ENCODE measurements at regions not wholly inside any gene's neighbourhood (a gene's known extent, or its start where the extent isn't known, plus 50 kb on each side); places are given as distances from the start of the nearest gene placed in this dataset.

GRCh38 chr4:3690551-3691152 is 75.5 kb upstream of the ADRA2C start:
- H4K8ac ChIP-seq (ENCODE audit: low read depth, low read length): no peak overlapping the region
- H3K9ac ChIP-seq (ENCODE audit: low read length): no peak overlapping the region
- H3K4me1 ChIP-seq (ENCODE audit: control insufficient read depth in 1 of 2, insufficient read depth in 2 of 2, low read length in 2 of 2): no peaks in the 10 kb centered on the region
- H3K18ac ChIP-seq (ENCODE audit: low read length): no peak overlapping the region
- no peak overlapping the region for H3K4me2 ChIP-seq (ENCODE audit: low read length)
- H3K79me1 ChIP-seq (ENCODE audit: low read length): no peaks in the 10 kb centered on the region
- H3K27me3 ChIP-seq (ENCODE audit: insufficient read depth, low read length): no peaks in the 10 kb centered on the region
- H4K91ac ChIP-seq (ENCODE audit: low read depth, low read length): no peak overlapping the region
- no peak overlapping the region for H2AK5ac ChIP-seq (ENCODE audit: low read length)
- no peak overlapping the region for H3K4ac ChIP-seq (ENCODE audit: low read depth, low read length)
- no CpG with 5 or more reads among the region's 22 CpGs for WGBS (ENCODE audit: extremely low coverage, insufficient coverage, insufficient read length)
- no peak overlapping the region for H2BK5ac ChIP-seq (ENCODE audit: low read depth, low read length, poor library complexity)
- no peak overlapping the region for H4K12ac ChIP-seq (ENCODE audit: low read depth, low read length)
- peaks cover 3% of the 10 kb centered on the region for H3K9me3 ChIP-seq (ENCODE audit: insufficient read depth, low read depth, low read length)
- H3K23ac ChIP-seq (ENCODE audit: low read length): no peak overlapping the region
- H3K14ac ChIP-seq (ENCODE audit: low read length): no peak overlapping the region
- no peaks in the 10 kb centered on the region for H3K36me3 ChIP-seq (ENCODE audit: control insufficient read depth in 1 of 2, insufficient read depth in 2 of 2, low read length in 2 of 2)
- no peak overlapping the region for H2BK120ac ChIP-seq (ENCODE audit: insufficient read depth, low read length, poor library complexity)
- no peak overlapping the region for H2BK12ac ChIP-seq (ENCODE audit: low read length)
- H3K4me3 ChIP-seq (ENCODE audit: low read depth, low read length): no peak overlapping the region
- no peak overlapping the region for H3K27ac ChIP-seq (ENCODE audit: low read depth, low read length)
- no peak for DNase-seq
- no peaks in the 10 kb centered on the region for H3K79me2 ChIP-seq (ENCODE audit: control insufficient read depth, insufficient read depth, low read length, poor library complexity)
- no peak overlapping the region for H2AFZ ChIP-seq (ENCODE audit: insufficient read depth, low read length, poor library complexity)

GRCh38 chr4:3689576-3690550 is 76.3 kb upstream of the ADRA2C start:
- WGBS (ENCODE audit: extremely low coverage, insufficient coverage, insufficient read length): no CpG with 5 or more reads among the region's 41 CpGs
- H3K4ac ChIP-seq (ENCODE audit: low read depth, low read length): no peak overlapping the region
- no peak overlapping the region for H4K91ac ChIP-seq (ENCODE audit: low read depth, low read length)
- no peak overlapping the region for H3K4me3 ChIP-seq (ENCODE audit: low read depth, low read length)
- H3K27me3 ChIP-seq (ENCODE audit: insufficient read depth, low read length): no peaks in the 10 kb centered on the region
- H2BK120ac ChIP-seq (ENCODE audit: insufficient read depth, low read length, poor library complexity): no peak overlapping the region
- no peak overlapping the region for H4K8ac ChIP-seq (ENCODE audit: low read depth, low read length)
- no peak overlapping the region for H3K23ac ChIP-seq (ENCODE audit: low read length)
- no peak overlapping the region for H3K27ac ChIP-seq (ENCODE audit: low read depth, low read length)
- H3K4me1 ChIP-seq (ENCODE audit: control insufficient read depth in 1 of 2, insufficient read depth in 2 of 2, low read length in 2 of 2): no peaks in the 10 kb centered on the region
- H3K9ac ChIP-seq (ENCODE audit: low read length): no peak overlapping the region
- no peak overlapping the region for H2AFZ ChIP-seq (ENCODE audit: insufficient read depth, low read length, poor library complexity)
- no peak overlapping the region for H2AK5ac ChIP-seq (ENCODE audit: low read length)
- H4K12ac ChIP-seq (ENCODE audit: low read depth, low read length): no peak overlapping the region
- H3K9me3 ChIP-seq (ENCODE audit: insufficient read depth, low read depth, low read length): peaks cover 3% of the 10 kb centered on the region
- H3K79me1 ChIP-seq (ENCODE audit: low read length): no peaks in the 10 kb centered on the region
- H3K79me2 ChIP-seq (ENCODE audit: control insufficient read depth, insufficient read depth, low read length, poor library complexity): no peaks in the 10 kb centered on the region
- no peak overlapping the region for H3K4me2 ChIP-seq (ENCODE audit: low read length)
- no peak overlapping the region for H3K18ac ChIP-seq (ENCODE audit: low read length)
- DNase-seq: no peak
- no peaks in the 10 kb centered on the region for H3K36me3 ChIP-seq (ENCODE audit: control insufficient read depth in 1 of 2, insufficient read depth in 2 of 2, low read length in 2 of 2)
- no peak overlapping the region for H2BK12ac ChIP-seq (ENCODE audit: low read length)
- H2BK5ac ChIP-seq (ENCODE audit: low read depth, low read length, poor library complexity): no peak overlapping the region
- H3K14ac ChIP-seq (ENCODE audit: low read length): no peak overlapping the region

- Histone ChIP-seq H2AK5ac (ENCODE audit: low read length) (no peak overlapping the region), H4K8ac (ENCODE audit: low read depth, low read length) (no peak overlapping the region), H3K27ac (ENCODE audit: low read depth, low read length) (no peak overlapping the region), H3K4ac (ENCODE audit: low read depth, low read length) (no peak overlapping the region), H2BK120ac (ENCODE audit: insufficient read depth, low read length, poor library complexity) (no peak overlapping the region), H3K9ac (ENCODE audit: low read length) (no peak overlapping the region), H3K14ac (ENCODE audit: low read length) (no peak overlapping the region), H2BK5ac (ENCODE audit: low read depth, low read length, poor library complexity) (no peak overlapping the region), H3K9me3 (ENCODE audit: insufficient read depth, low read depth, low read length) (peaks cover 3% of the 10 kb centered on the region), H3K27me3 (ENCODE audit: insufficient read depth, low read length) (no peaks in the 10 kb centered on the region), H2AFZ (ENCODE audit: insufficient read depth, low read length, poor library complexity) (no peak overlapping the region), H3K23ac (ENCODE audit: low read length) (no peak overlapping the region), H2BK12ac (ENCODE audit: low read length) (no peak overlapping the region), H3K79me2 (ENCODE audit: control insufficient read depth, insufficient read depth, low read length, poor library complexity) (no peaks in the 10 kb centered on the region), H3K4me3 (ENCODE audit: low read depth, low read length) (no peak overlapping the region), H3K4me1 (ENCODE audit: control insufficient read depth in 1 of 2, insufficient read depth in 2 of 2, low read length in 2 of 2) (no peaks in the 10 kb centered on the region), H4K91ac (ENCODE audit: low read depth, low read length) (no peak overlapping the region), H3K4me2 (ENCODE audit: low read length) (no peak overlapping the region), H4K12ac (ENCODE audit: low read depth, low read length) (no peak overlapping the region), H3K36me3 (ENCODE audit: control insufficient read depth in 1 of 2, insufficient read depth in 2 of 2, low read length in 2 of 2) (no peaks in the 10 kb centered on the region), H3K18ac (ENCODE audit: low read length) (no peak overlapping the region), H3K79me1 (ENCODE audit: low read length) (no peaks in the 10 kb centered on the region)
- no peak for DNase-seq
- no CpG with 5 or more reads among the region's 21 CpGs for WGBS (ENCODE audit: extremely low coverage, insufficient coverage, insufficient read length)
Observed at GRCh38 chr4:3689006-3689405, 77.2 kb upstream of the ADRA2C start.

GRCh38 chr4:3688018-3688998 is 77.9 kb upstream of the ADRA2C start:
- Histone ChIP-seq H2BK5ac (ENCODE audit: low read depth, low read length, poor library complexity) (no peak overlapping the region), H3K4me1 (ENCODE audit: control insufficient read depth in 1 of 2, insufficient read depth in 2 of 2, low read length in 2 of 2) (no peaks in the 10 kb centered on the region)

More at GRCh38 chr4:3688018-3688998, 77.9 kb upstream of the ADRA2C start:
- Histone ChIP-seq H4K8ac (ENCODE audit: low read depth, low read length) (no peak overlapping the region), H3K18ac (ENCODE audit: low read length) (no peak overlapping the region), H2AK5ac (ENCODE audit: low read length) (no peak overlapping the region), H3K27ac (ENCODE audit: low read depth, low read length) (no peak overlapping the region), H3K27me3 (ENCODE audit: insufficient read depth, low read length) (no peaks in the 10 kb centered on the region), H3K79me2 (ENCODE audit: control insufficient read depth, insufficient read depth, low read length, poor library complexity) (no peaks in the 10 kb centered on the region), H2BK120ac (ENCODE audit: insufficient read depth, low read length, poor library complexity) (no peak overlapping the region), H3K14ac (ENCODE audit: low read length) (no peak overlapping the region), H2BK12ac (ENCODE audit: low read length) (no peak overlapping the region), H3K79me1 (ENCODE audit: low read length) (no peaks in the 10 kb centered on the region), H3K4me2 (ENCODE audit: low read length) (no peak overlapping the region), H4K91ac (ENCODE audit: low read depth, low read length) (no peak overlapping the region), H3K4me3 (ENCODE audit: low read depth, low read length) (no peak overlapping the region), H3K4ac (ENCODE audit: low read depth, low read length) (no peak overlapping the region), H2AFZ (ENCODE audit: insufficient read depth, low read length, poor library complexity) (no peak overlapping the region), H3K9me3 (ENCODE audit: insufficient read depth, low read depth, low read length) (peaks cover 5% of the 10 kb centered on the region), H4K12ac (ENCODE audit: low read depth, low read length) (no peak overlapping the region), H3K36me3 (ENCODE audit: control insufficient read depth in 1 of 2, insufficient read depth in 2 of 2, low read length in 2 of 2) (no peaks in the 10 kb centered on the region), H3K9ac (ENCODE audit: low read length) (no peak overlapping the region), H3K23ac (ENCODE audit: low read length) (no peak overlapping the region)
- no CpG with 5 or more reads among the region's 24 CpGs for WGBS (ENCODE audit: extremely low coverage, insufficient coverage, insufficient read length)
- DNase-seq: no peak

Measured in trophoblast cell (in vitro differentiated cells and primary cell).